IMR-90 (cell line): ENCODE measurements at regions not wholly inside any gene's neighbourhood (a gene's known extent, or its start where the extent isn't known, plus 50 kb on each side); places are given as distances from the start of the nearest gene placed in this dataset.

Experiments used
- BHLHE40 ChIP-seq: fragments of 150-350 bp; IDR thresholded peaks from 2 replicates; pipeline ENCODE4 v1.6.1; 2016; ENCODE audit warnings: mild to moderate bottlenecking, low read depth, low read length
- CEBPB ChIP-seq: IDR thresholded peaks from 2 replicates; pipeline ENCODE4 v1.6.1; 2012; ENCODE audit warnings: low read depth, low read length, improper control_type of control experiment
- CTCF ChIP-seq: conservative IDR thresholded peaks from 2 replicates; pipeline ENCODE4 v1.5.1; 2012; ENCODE audit warnings: mild to moderate bottlenecking, low read depth, low read length, improper control_type of control experiment
- ELK1 ChIP-seq: fragments of 150-350 bp; IDR thresholded peaks from 2 replicates; pipeline ENCODE4 v1.6.1; 2016; ENCODE audit warnings: low read depth, mild to moderate bottlenecking, low read length, moderate library complexity, borderline replicate concordance
- FOS ChIP-seq: fragments of 150-350 bp; IDR thresholded peaks from 2 replicates; pipeline ENCODE4 v1.6.1; 2016; ENCODE audit warnings: low read depth, low read length
- MAFK ChIP-seq: IDR thresholded peaks from 2 replicates; pipeline ENCODE4 v1.6.1; 2012; ENCODE audit warnings: low read depth, low read length, improper control_type of control experiment
- MXI1 ChIP-seq: IDR thresholded peaks from 2 replicates; pipeline ENCODE4 v1.6.1; 2012; ENCODE audit warnings: low read depth, mild to moderate bottlenecking, low read length, moderate library complexity, borderline replicate concordance
- POLR2A ChIP-seq: IDR thresholded peaks from 2 replicates; pipeline ENCODE4 v1.6.1; 2012; ENCODE audit warnings: mild to moderate bottlenecking, low read depth, low read length
- RAD21 ChIP-seq: IDR thresholded peaks from 2 replicates; pipeline ENCODE4 v1.6.1; 2012; ENCODE audit warnings: low read length, improper control_type of control experiment
- RCOR1 ChIP-seq: IDR thresholded peaks from 2 replicates; pipeline ENCODE4 v1.6.1; 2012; ENCODE audit warnings: mild to moderate bottlenecking, low read length, improper control_type of control experiment; ENCODE audit not compliant: insufficient replicate concordance
- RFX5 ChIP-seq: IDR thresholded peaks from 2 replicates; pipeline ENCODE4 v1.8.0; 2012; ENCODE audit warnings: low read depth, mild to moderate bottlenecking, low read length, moderate library complexity
- SMC3 ChIP-seq: fragments of 150-350 bp; IDR thresholded peaks from 2 replicates; pipeline ENCODE4 v1.6.1; 2016; ENCODE audit warnings: low read depth, mild to moderate bottlenecking, antibody characterized with exemption, low read length, moderate library complexity
- TF ChIP-seq, protein P1 (sequence below): fragments of 150-350 bp; IDR thresholded peaks from 2 replicates; pipeline ENCODE4 v1.6.1; 2017; ENCODE audit warnings: mild to moderate bottlenecking, antibody characterized with exemption, low read length, low read depth

- TF ChIP-seq CTCF (no peak), POLR2A (no peak), MXI1 (no peak), MAFK (no peak), ELK1 (no peak), RCOR1 (no peak), RFX5 (no peak), BHLHE40 (no peak), CEBPB (no peak), SMC3 (no peak), FOS (no peak), RAD21 (no peak)
- TF ChIP-seq, protein P1, sequence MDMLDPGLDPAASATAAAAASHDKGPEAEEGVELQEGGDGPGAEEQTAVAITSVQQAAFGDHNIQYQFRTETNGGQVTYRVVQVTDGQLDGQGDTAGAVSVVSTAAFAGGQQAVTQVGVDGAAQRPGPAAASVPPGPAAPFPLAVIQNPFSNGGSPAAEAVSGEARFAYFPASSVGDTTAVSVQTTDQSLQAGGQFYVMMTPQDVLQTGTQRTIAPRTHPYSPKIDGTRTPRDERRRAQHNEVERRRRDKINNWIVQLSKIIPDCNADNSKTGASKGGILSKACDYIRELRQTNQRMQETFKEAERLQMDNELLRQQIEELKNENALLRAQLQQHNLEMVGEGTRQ: no peak
Measured at GRCh38 chr12:92085736-92086040, 60.0 kb downstream of the BTG1 start.
